ENCODE measurements at regions not wholly inside any gene's neighbourhood (a gene's known extent, or its start where the extent isn't known, plus 50 kb on each side); places are given as distances from the start of the nearest gene placed in this dataset.

- TF ChIP-seq CTCF (IDR thresholded peaks at IDR 0.05): no peak
- H3K27ac ChIP-seq: no peak overlapping the region
- no peaks in the 10 kb centered on the region for H3K9me3 ChIP-seq
- no peaks in the 10 kb centered on the region for H3K27me3 ChIP-seq (replicated peaks; ENCODE audit: insufficient read depth)
- DNase-seq (ENCODE audit: low spot score) (no peak), ATAC-seq (ENCODE audit: insufficient number of reproducible peaks, low FRiP score, low read depth) (no peak)
- H3K36me3 ChIP-seq: no peaks in the 10 kb centered on the region
- H3K4me1 ChIP-seq (ENCODE audit: control insufficient read depth in 1 of 2, low read depth in 2 of 2): no peaks in the 10 kb centered on the region
- H3K4me3 ChIP-seq: no peak overlapping the region
Observed at GRCh38 chr12:115619889-115620288, 657.6 kb downstream of the MED13L start.

GRCh38 chr12:115619061-115619460 lies 658.4 kb downstream of the MED13L start:
- no peak for TF ChIP-seq CTCF (IDR thresholded peaks at IDR 0.05)
- Histone ChIP-seq H3K27me3 (replicated peaks; ENCODE audit: insufficient read depth) (no peaks in the 10 kb centered on the region), H3K4me3 (no peak overlapping the region), H3K9me3 (no peaks in the 10 kb centered on the region), H3K27ac (no peak overlapping the region), H3K4me1 (ENCODE audit: control insufficient read depth in 1 of 2, low read depth in 2 of 2) (no peaks in the 10 kb centered on the region), H3K36me3 (no peaks in the 10 kb centered on the region)
- ATAC-seq (ENCODE audit: insufficient number of reproducible peaks, low FRiP score, low read depth): no peak
- no peak for DNase-seq (ENCODE audit: low spot score)

GRCh38 chr12:115618105-115618504 lies 659.4 kb downstream of the MED13L start:
- Histone ChIP-seq H3K9me3 (no peaks in the 10 kb centered on the region), H3K4me1 (ENCODE audit: control insufficient read depth in 1 of 2, low read depth in 2 of 2) (no peaks in the 10 kb centered on the region), H3K36me3 (no peaks in the 10 kb centered on the region), H3K27me3 (replicated peaks; ENCODE audit: insufficient read depth) (no peaks in the 10 kb centered on the region), H3K27ac (no peak overlapping the region), H3K4me3 (no peak overlapping the region)
- DNase-seq (ENCODE audit: low spot score): no peak
- TF ChIP-seq CTCF (IDR thresholded peaks at IDR 0.05): no peak
- no peak for ATAC-seq (ENCODE audit: insufficient number of reproducible peaks, low FRiP score, low read depth)

- H3K36me3 ChIP-seq: no peaks in the 10 kb centered on the region
- H3K9me3 ChIP-seq: no peaks in the 10 kb centered on the region
- TF ChIP-seq CTCF (IDR thresholded peaks at IDR 0.05): no peak
- no peaks in the 10 kb centered on the region for H3K4me1 ChIP-seq (ENCODE audit: control insufficient read depth in 1 of 2, low read depth in 2 of 2)
- DNase-seq (ENCODE audit: low spot score): no peak
- H3K4me3 ChIP-seq: no peak overlapping the region
- no peak overlapping the region for H3K27ac ChIP-seq
- ATAC-seq (ENCODE audit: insufficient number of reproducible peaks, low FRiP score, low read depth): no peak
- H3K27me3 ChIP-seq (replicated peaks; ENCODE audit: insufficient read depth): no peaks in the 10 kb centered on the region
Observed at GRCh38 chr12:115617391-115617790, 660.1 kb downstream of the MED13L start.

- no peak for DNase-seq (ENCODE audit: low spot score)
- TF ChIP-seq CTCF (IDR thresholded peaks at IDR 0.05): no peak
- Histone ChIP-seq H3K27me3 (replicated peaks; ENCODE audit: insufficient read depth) (no peaks in the 10 kb centered on the region), H3K4me3 (no peak overlapping the region), H3K36me3 (no peaks in the 10 kb centered on the region), H3K27ac (no peak overlapping the region), H3K4me1 (ENCODE audit: control insufficient read depth in 1 of 2, low read depth in 2 of 2) (peaks cover 0 to 10% of the 10 kb centered on the region in 2 donors), H3K9me3 (no peaks in the 10 kb centered on the region)
- ATAC-seq (ENCODE audit: insufficient number of reproducible peaks, low FRiP score, low read depth): no peak
Observed at GRCh38 chr12:115611477-115611876, 666.0 kb downstream of the MED13L start.

All from thoracic aorta (tissue), 2 donors.